ENCODE measurements at regions not wholly inside any gene's neighbourhood (a gene's known extent, or its start where the extent isn't known, plus 50 kb on each side); places are given as distances from the start of the nearest gene placed in this dataset.

DNA sequence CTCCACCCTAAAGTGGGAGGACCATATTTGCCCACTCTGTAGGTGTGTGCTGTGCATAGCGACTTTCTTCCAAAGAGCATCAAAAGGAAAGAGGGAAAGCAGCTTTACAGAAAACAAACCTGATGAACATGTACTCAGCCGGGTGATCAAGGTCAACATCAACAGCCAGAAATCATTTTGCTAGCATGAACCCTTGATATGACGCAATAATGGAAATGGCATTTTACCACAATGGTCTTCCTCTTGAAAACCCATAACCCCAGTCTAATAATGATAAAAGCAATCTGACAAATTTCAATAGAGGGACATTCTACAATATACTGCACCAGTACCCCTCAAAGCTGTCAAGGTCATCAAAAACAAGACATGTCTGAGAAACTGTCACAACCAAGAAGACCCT is 350.2 kb downstream of the FBXO15 start:
- no peaks in the 10 kb centered on the region for H3K36me3 Mint-ChIP-seq (ENCODE audit: low read depth)
- H3K9me3 Mint-ChIP-seq = peaks cover 2% of the 10 kb centered on the region
- CTCF ChIA-PET = no interaction called here
- TF ChIP-seq, protein P1, sequence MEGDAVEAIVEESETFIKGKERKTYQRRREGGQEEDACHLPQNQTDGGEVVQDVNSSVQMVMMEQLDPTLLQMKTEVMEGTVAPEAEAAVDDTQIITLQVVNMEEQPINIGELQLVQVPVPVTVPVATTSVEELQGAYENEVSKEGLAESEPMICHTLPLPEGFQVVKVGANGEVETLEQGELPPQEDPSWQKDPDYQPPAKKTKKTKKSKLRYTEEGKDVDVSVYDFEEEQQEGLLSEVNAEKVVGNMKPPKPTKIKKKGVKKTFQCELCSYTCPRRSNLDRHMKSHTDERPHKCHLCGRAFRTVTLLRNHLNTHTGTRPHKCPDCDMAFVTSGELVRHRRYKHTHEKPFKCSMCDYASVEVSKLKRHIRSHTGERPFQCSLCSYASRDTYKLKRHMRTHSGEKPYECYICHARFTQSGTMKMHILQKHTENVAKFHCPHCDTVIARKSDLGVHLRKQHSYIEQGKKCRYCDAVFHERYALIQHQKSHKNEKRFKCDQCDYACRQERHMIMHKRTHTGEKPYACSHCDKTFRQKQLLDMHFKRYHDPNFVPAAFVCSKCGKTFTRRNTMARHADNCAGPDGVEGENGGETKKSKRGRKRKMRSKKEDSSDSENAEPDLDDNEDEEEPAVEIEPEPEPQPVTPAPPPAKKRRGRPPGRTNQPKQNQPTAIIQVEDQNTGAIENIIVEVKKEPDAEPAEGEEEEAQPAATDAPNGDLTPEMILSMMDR (IDR thresholded peaks at IDR 0.05) = no peak
- H3K4me1 Mint-ChIP-seq = no peaks in the 10 kb centered on the region
- no peak overlapping the region for H3K27ac Mint-ChIP-seq
- POLR2A ChIA-PET = no interaction called here
- H3K4me3 Mint-ChIP-seq = no peak overlapping the region
- no peak for ATAC-seq (ENCODE audit: low read depth)
- no peak for DNase-seq
- intact Hi-C loops (cut with micrococcal nuclease) = no loop called here
- H3K27me3 Mint-ChIP-seq = no peaks in the 10 kb centered on the region

DNA sequence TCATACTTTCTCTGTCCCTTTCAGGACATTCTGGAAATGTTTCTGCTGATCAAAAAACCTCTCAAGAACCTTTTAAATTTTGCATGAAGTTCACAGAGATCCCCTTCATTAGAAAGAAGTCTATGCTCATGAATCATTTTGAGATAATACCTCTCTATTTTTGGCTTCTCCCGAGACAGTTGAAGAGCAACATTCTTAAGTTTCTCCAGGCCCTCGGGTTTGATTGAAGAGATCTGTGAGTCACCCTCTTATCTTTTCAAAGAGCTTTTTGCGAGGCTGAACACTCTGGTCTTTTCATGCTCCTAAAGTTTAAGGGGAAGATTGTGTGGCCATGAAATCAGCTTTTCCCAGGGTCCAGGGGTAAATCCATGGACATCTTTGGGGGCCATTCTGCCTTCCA is 354.2 kb downstream of the FBXO15 start:
- TF ChIP-seq, protein P1 (IDR thresholded peaks at IDR 0.05) = no peak
- intact Hi-C loops (cut with micrococcal nuclease) = no loop called here
- no peak for ATAC-seq (ENCODE audit: low read depth)
- Mint-ChIP-seq H3K9me3 (no peaks in the 10 kb centered on the region), H3K36me3 (ENCODE audit: low read depth) (no peaks in the 10 kb centered on the region), H3K27ac (no peak overlapping the region), H3K4me3 (no peak overlapping the region), H3K4me1 (no peaks in the 10 kb centered on the region), H3K27me3 (no peaks in the 10 kb centered on the region)
- DNase-seq = no peak
- ChIA-PET POLR2A (no interaction called here), CTCF (no interaction called here)

DNA sequence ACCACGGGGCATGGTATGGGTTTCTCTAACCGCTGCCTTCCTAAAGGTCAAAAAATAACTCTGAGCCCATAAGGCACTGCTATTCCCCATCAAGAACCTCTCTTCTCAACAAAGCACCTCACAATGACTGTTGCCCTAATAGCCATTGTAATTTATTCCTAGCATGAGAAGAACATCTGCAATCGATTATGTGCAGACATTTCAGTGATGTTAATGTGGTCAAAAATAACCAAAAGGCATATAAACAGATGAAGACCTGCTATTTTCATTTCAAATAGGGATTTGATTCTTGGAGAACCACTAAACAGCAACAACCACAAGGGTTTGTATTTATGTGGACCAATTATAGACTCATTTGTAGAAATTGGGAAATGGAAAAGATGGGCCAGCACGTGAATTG is 356.6 kb downstream of the FBXO15 start:
- intact Hi-C loops (cut with micrococcal nuclease) = no loop called here
- DNase-seq (no peak), ATAC-seq (ENCODE audit: low read depth) (no peak)
- Mint-ChIP-seq H3K9me3 (no peaks in the 10 kb centered on the region), H3K27ac (no peak overlapping the region), H3K27me3 (no peaks in the 10 kb centered on the region), H3K4me3 (no peak overlapping the region), H3K4me1 (no peaks in the 10 kb centered on the region), H3K36me3 (ENCODE audit: low read depth) (no peaks in the 10 kb centered on the region)
- TF ChIP-seq, protein P1 (IDR thresholded peaks at IDR 0.05) = no peak
- POLR2A ChIA-PET = no interaction called here
- CTCF ChIA-PET = no interaction called here

DNA sequence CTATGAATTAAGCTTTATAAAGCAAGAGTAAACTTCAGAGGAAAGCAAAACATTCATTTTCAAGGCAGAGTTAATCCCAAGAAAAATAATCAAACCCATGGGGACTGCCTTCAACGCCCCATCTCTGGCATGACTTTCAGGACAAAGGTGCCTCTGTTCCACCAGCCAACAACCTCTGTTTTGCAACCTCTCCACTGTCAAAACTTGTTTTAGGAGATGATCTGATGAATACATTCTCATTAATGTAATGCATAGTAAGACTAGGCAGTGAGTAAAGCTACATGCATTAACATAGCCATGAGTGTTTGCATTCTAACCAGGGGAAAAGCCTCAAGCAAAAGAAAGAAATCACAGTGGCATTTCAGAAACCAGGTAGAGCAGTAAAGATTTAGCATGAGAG is 357.0 kb downstream of the FBXO15 start:
- Mint-ChIP-seq H3K36me3 (ENCODE audit: low read depth) (no peaks in the 10 kb centered on the region), H3K9me3 (no peaks in the 10 kb centered on the region), H3K4me1 (no peaks in the 10 kb centered on the region), H3K27ac (no peak overlapping the region), H3K27me3 (no peaks in the 10 kb centered on the region), H3K4me3 (no peak overlapping the region)
- POLR2A ChIA-PET = no interaction called here
- intact Hi-C loops (cut with micrococcal nuclease) = no loop called here
- CTCF ChIA-PET = no interaction called here
- DNase-seq (no peak), ATAC-seq (ENCODE audit: low read depth) (no peak)
- TF ChIP-seq, protein P1 (IDR thresholded peaks at IDR 0.05) = no peak

DNA sequence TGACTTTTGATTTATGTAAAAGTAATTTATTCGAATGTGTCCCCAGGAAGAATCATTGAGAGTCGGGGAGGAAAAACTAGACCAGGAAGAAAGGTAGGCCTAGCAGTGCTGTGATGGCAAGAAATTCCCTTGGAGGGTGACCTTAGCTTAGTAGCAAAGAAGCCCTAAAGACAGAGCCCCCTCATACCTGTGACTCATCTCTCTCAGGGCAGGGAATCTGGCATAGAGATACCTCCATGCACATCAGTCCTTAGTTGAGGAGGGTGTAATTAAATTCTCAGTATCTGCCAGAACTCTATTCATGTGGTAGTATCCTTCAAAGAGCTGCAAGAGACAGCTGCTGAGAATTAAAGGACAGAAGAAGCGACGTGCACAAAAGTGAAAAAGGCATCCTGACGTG is 360.3 kb downstream of the FBXO15 start:
- TF ChIP-seq, protein P1 (IDR thresholded peaks at IDR 0.05) = no peak
- H3K9me3 Mint-ChIP-seq = no peaks in the 10 kb centered on the region
- ATAC-seq (ENCODE audit: low read depth) (no peak), DNase-seq (no peak)
- H3K27me3 Mint-ChIP-seq = peaks cover 2% of the 10 kb centered on the region
- H3K36me3 Mint-ChIP-seq (ENCODE audit: low read depth) = no peaks in the 10 kb centered on the region
- H3K4me3 Mint-ChIP-seq = no peak overlapping the region
- intact Hi-C loops (cut with micrococcal nuclease) = no loop called here
- ChIA-PET CTCF (no interaction called here), POLR2A (no interaction called here)
- no peak overlapping the region for H3K27ac Mint-ChIP-seq
- H3K4me1 Mint-ChIP-seq = no peaks in the 10 kb centered on the region
